ENCODE measurements at regions not wholly inside any gene's neighbourhood (a gene's known extent, or its start where the extent isn't known, plus 50 kb on each side); places are given as distances from the start of the nearest gene placed in this dataset.

- no peak for DNase-seq (ENCODE audit: low spot score)
Measured at GRCh38 chr21:38659936-38660332, 145.8 kb upstream of the ETS2 start.

- no peak for DNase-seq (ENCODE audit: low spot score)
Measured at GRCh38 chr21:38660333-38661196, 145.2 kb upstream of the ETS2 start.

- DNase-seq (ENCODE audit: low spot score) = peak; percentile 26
Measured at GRCh38 chr21:38661197-38661871, 144.4 kb upstream of the ETS2 start.

GRCh38 chr21:38661889-38662568 lies 143.7 kb upstream of the ETS2 start:
- DNase-seq (ENCODE audit: low spot score) = no peak

- DNase-seq (ENCODE audit: low spot score) = no peak
Measured at GRCh38 chr21:38663282-38663681, 142.4 kb upstream of the ETS2 start.

- DNase-seq (ENCODE audit: low spot score) = no peak
Measured at GRCh38 chr21:38664315-38664714, 141.4 kb upstream of the ETS2 start.

GRCh38 chr21:38664841-38665240 lies 140.9 kb upstream of the ETS2 start:
- DNase-seq (ENCODE audit: low spot score) = no peak

- no peak for DNase-seq (ENCODE audit: low spot score)
Measured at GRCh38 chr21:38667291-38667870, 138.3 kb upstream of the ETS2 start.

GRCh38 chr21:38668067-38668466 lies 137.7 kb upstream of the ETS2 start:
- DNase-seq (ENCODE audit: low spot score) = no peak

GRCh38 chr21:38668541-38668940 lies 137.2 kb upstream of the ETS2 start:
- DNase-seq (ENCODE audit: low spot score) = no peak

GRCh38 chr21:38669186-38669585 lies 136.5 kb upstream of the ETS2 start:
- peak; percentile 41 for DNase-seq (ENCODE audit: low spot score)

GRCh38 chr21:38670861-38671260 lies 134.9 kb upstream of the ETS2 start:
- no peak for DNase-seq (ENCODE audit: low spot score)

- no peak for DNase-seq (ENCODE audit: low spot score)
Measured at GRCh38 chr21:38671773-38672172, 134.0 kb upstream of the ETS2 start.

- no peak for DNase-seq (ENCODE audit: low spot score)
Measured at GRCh38 chr21:38675182-38675824, 130.4 kb upstream of the ETS2 start.

- no peak for DNase-seq (ENCODE audit: low spot score)
Measured at GRCh38 chr21:38678827-38679226, 126.9 kb upstream of the ETS2 start.

- peak; percentile 90 for DNase-seq (ENCODE audit: low spot score)
Measured at GRCh38 chr21:38679534-38679933, 126.2 kb upstream of the ETS2 start.

GRCh38 chr21:38680401-38680800 lies 125.3 kb upstream of the ETS2 start:
- peak; percentile 16 for DNase-seq (ENCODE audit: low spot score)

GRCh38 chr21:38683222-38683621 lies 122.5 kb upstream of the ETS2 start:
- DNase-seq (ENCODE audit: low spot score) = no peak

GRCh38 chr21:38688068-38688467 lies 117.7 kb upstream of the ETS2 start:
- no peak for DNase-seq (ENCODE audit: low spot score)

- no peak for DNase-seq (ENCODE audit: low spot score)
Measured at GRCh38 chr21:38691631-38692030, 114.1 kb upstream of the ETS2 start.

GRCh38 chr21:38696579-38696978 lies 109.2 kb upstream of the ETS2 start:
- DNase-seq (ENCODE audit: low spot score) = no peak

- DNase-seq (ENCODE audit: low spot score) = no peak
Measured at GRCh38 chr21:38699048-38699447, 106.7 kb upstream of the ETS2 start.

Data from kidney capillary endothelial cell (primary cell).